IMR-90 (cell line): ENCODE measurements at regions not wholly inside any gene's neighbourhood (a gene's known extent, or its start where the extent isn't known, plus 50 kb on each side); places are given as distances from the start of the nearest gene placed in this dataset.
A peak's percentile ranks its signal among the peaks of the same experiment; 100 is the strongest.

Experiments
- ATAC-seq: fragments of 200-7000 bp; cut with Tn5 transposase; 2 replicates; pipeline ENCODE4 v1.9.1; 2020; ENCODE audit warnings: low read depth, mild to moderate bottlenecking, moderate library complexity
- BruUV-seq: library from RNA; stranded (reverse); fragments of 400-500 nt; replicated peaks from 2 replicates; lab custom pipeline; 2021; lab: Mats Ljungman, UMichigan
- CTCF ChIA-PET: fragments of 300-600 bp; formaldehyde crosslinking; extraction: SDS; loops from one replicate; lab custom pipeline; 2021; ENCODE audit warnings: antibody characterized with exemption; lab: Yijun Ruan, JAX
- POLR2A ChIA-PET: fragments of 300-600 bp; sonication (Branson Sonifier 250); formaldehyde crosslinking; loops from one replicate; lab custom pipeline; 2022; ENCODE audit warnings: antibody characterized with exemption; ENCODE audit not compliant: unreplicated experiment; lab: Charles Lee
- DNase-seq: peaks from one replicate; pipeline ENCODE4 v3.0.0; 2013
- H2AFZ ChIP-seq: replicated peaks from 2 replicates; pipeline ENCODE3; 2013; ENCODE audit warnings: low read length, mild to moderate bottlenecking; ENCODE audit not compliant: poor library complexity
- H2AK5ac ChIP-seq: 2 replicates; pipeline ENCODE4 v1.6.1; 2013; ENCODE audit warnings: low read depth, low read length, inconsistent platforms
- H2AK9ac ChIP-seq: replicated peaks from 2 replicates; pipeline ENCODE3; 2013; ENCODE audit warnings: mild to moderate bottlenecking, low read depth, low read length, moderate library complexity; ENCODE audit not compliant: poor library complexity
- H2BK120ac ChIP-seq: 2 replicates; pipeline ENCODE4 v1.6.1; 2013; ENCODE audit warnings: low read depth, low read length, inconsistent platforms
- H2BK15ac ChIP-seq: 3 replicates; pipeline ENCODE4 v1.6.1; 2013; ENCODE audit warnings: low read depth, low read length, inconsistent platforms
- H2BK20ac ChIP-seq: 2 replicates; pipeline ENCODE4 v1.6.1; 2013; ENCODE audit warnings: low read depth, mild to moderate bottlenecking, inconsistent platforms, low read length, moderate library complexity
- H2BK5ac ChIP-seq: 2 replicates; pipeline ENCODE4 v1.6.1; 2013; ENCODE audit warnings: mild to moderate bottlenecking, low read depth, low read length, inconsistent platforms; ENCODE audit not compliant: poor library complexity, severe bottlenecking
- H3K14ac ChIP-seq: replicated peaks from 2 replicates; pipeline ENCODE4 v1.6.1; 2013; ENCODE audit warnings: low read depth, low read length, inconsistent platforms
- H3K18ac ChIP-seq: 2 replicates; pipeline ENCODE4 v1.6.1; 2013; ENCODE audit warnings: low read depth, low read length, control low read depth
- H3K23ac ChIP-seq: 2 replicates; pipeline ENCODE4 v1.6.1; 2013; ENCODE audit warnings: low read depth, low read length, inconsistent platforms
- H3K27ac ChIP-seq: 2 replicates; pipeline ENCODE4 v1.5.1; 2013; ENCODE audit warnings: mild to moderate bottlenecking, control low read depth, low read length; ENCODE audit not compliant: insufficient read depth
- H3K27me3 ChIP-seq: 2 replicates; pipeline ENCODE4 v1.6.1; 2013; ENCODE audit warnings: low read length; ENCODE audit not compliant: control insufficient read depth, insufficient read depth
- H3K36me3 ChIP-seq: 2 replicates; pipeline ENCODE4 v1.6.1; 2013; ENCODE audit warnings: low read length, mixed read lengths; ENCODE audit not compliant: control insufficient read depth, insufficient read depth
- H3K4ac ChIP-seq: 2 replicates; pipeline ENCODE4 v1.6.1; 2013; ENCODE audit warnings: low read depth, low read length, inconsistent platforms
- H3K4me1 ChIP-seq: 2 replicates; pipeline ENCODE4 v1.6.1; 2013; ENCODE audit warnings: low read length, mixed read lengths; ENCODE audit not compliant: control insufficient read depth, insufficient read depth
- H3K4me2 ChIP-seq: 2 replicates; pipeline ENCODE4 v1.6.1; 2013; ENCODE audit warnings: low read depth, mild to moderate bottlenecking, control low read depth, low read length, moderate library complexity
- H3K4me3 ChIP-seq: 2 replicates; pipeline ENCODE4 v1.5.1; 2013; ENCODE audit warnings: low read depth, mild to moderate bottlenecking, control low read depth, low read length, moderate library complexity; ENCODE audit not compliant: insufficient read depth
- H3K56ac ChIP-seq: 2 replicates; pipeline ENCODE4 v1.6.1; 2013; ENCODE audit warnings: low read length, inconsistent platforms; ENCODE audit not compliant: insufficient read depth; ENCODE audit errors: extremely low read depth
- H3K79me1 ChIP-seq, 2 experiments: 2 replicates each; pipeline ENCODE4 v1.6.1; 2013; ENCODE audit warnings: low read length in 2 of 2, inconsistent platforms in 1 of 2, low read depth in 1 of 2
- H3K9ac ChIP-seq: 2 replicates; pipeline ENCODE4 v1.6.1; 2013; ENCODE audit warnings: low read depth, low read length, control low read depth
- H3K9me1 ChIP-seq: 2 replicates; pipeline ENCODE4 v1.6.1; 2013; ENCODE audit warnings: low read length, inconsistent platforms; ENCODE audit not compliant: insufficient read depth
- H3K9me3 ChIP-seq: 2 replicates; pipeline ENCODE4 v1.6.1; 2013; ENCODE audit warnings: low read length; ENCODE audit not compliant: control insufficient read depth, insufficient read depth
- H4K20me1 ChIP-seq: 2 replicates; pipeline ENCODE4 v1.6.1; 2013; ENCODE audit warnings: low read length, inconsistent platforms; ENCODE audit not compliant: insufficient read depth
- H4K5ac ChIP-seq: 2 replicates; pipeline ENCODE4 v1.6.1; 2013; ENCODE audit warnings: mild to moderate bottlenecking, low read depth, low read length, control low read depth
- H4K8ac ChIP-seq, 2 experiments: 2 replicates each; pipeline ENCODE4 v1.6.1; 2013; ENCODE audit warnings: low read depth in 2 of 2, low read length in 2 of 2, control low read depth in 1 of 2, inconsistent platforms in 1 of 2
- H4K91ac ChIP-seq: 2 replicates; pipeline ENCODE4 v1.6.1; 2013; ENCODE audit warnings: low read depth, low read length, inconsistent platforms; ENCODE audit not compliant: insufficient read depth
- BHLHE40 ChIP-seq: fragments of 150-350 bp; IDR thresholded peaks from 2 replicates; pipeline ENCODE4 v1.6.1; 2016; ENCODE audit warnings: mild to moderate bottlenecking, low read depth, low read length
- CEBPB ChIP-seq: IDR thresholded peaks from 2 replicates; pipeline ENCODE4 v1.6.1; 2012; ENCODE audit warnings: low read depth, low read length, improper control_type of control experiment
- CHD1 ChIP-seq: IDR thresholded peaks from 2 replicates; pipeline ENCODE4 v1.6.1; 2012; ENCODE audit warnings: low read depth, low read length, improper control_type of control experiment
- CTCF ChIP-seq: conservative IDR thresholded peaks from 2 replicates; pipeline ENCODE4 v1.5.1; 2012; ENCODE audit warnings: mild to moderate bottlenecking, low read depth, low read length, improper control_type of control experiment
- ELK1 ChIP-seq: fragments of 150-350 bp; IDR thresholded peaks from 2 replicates; pipeline ENCODE4 v1.6.1; 2016; ENCODE audit warnings: low read depth, mild to moderate bottlenecking, low read length, moderate library complexity, borderline replicate concordance
- FOS ChIP-seq: fragments of 150-350 bp; IDR thresholded peaks from 2 replicates; pipeline ENCODE4 v1.6.1; 2016; ENCODE audit warnings: low read depth, low read length
- MAFK ChIP-seq: IDR thresholded peaks from 2 replicates; pipeline ENCODE4 v1.6.1; 2012; ENCODE audit warnings: low read depth, low read length, improper control_type of control experiment
- MAZ ChIP-seq: IDR thresholded peaks from 2 replicates; pipeline ENCODE4 v1.6.1; 2012; ENCODE audit warnings: low read depth, mild to moderate bottlenecking, low read length, improper control_type of control experiment, moderate library complexity, borderline replicate concordance
- MXI1 ChIP-seq: IDR thresholded peaks from 2 replicates; pipeline ENCODE4 v1.6.1; 2012; ENCODE audit warnings: low read depth, mild to moderate bottlenecking, low read length, moderate library complexity, borderline replicate concordance
- NFE2L2 ChIP-seq: fragments of 150-350 bp; IDR thresholded peaks from 2 replicates; pipeline ENCODE4 v1.6.1; 2016; ENCODE audit warnings: low read depth, mild to moderate bottlenecking, low read length
- POLR2A ChIP-seq: IDR thresholded peaks from 2 replicates; pipeline ENCODE4 v1.6.1; 2012; ENCODE audit warnings: mild to moderate bottlenecking, low read depth, low read length
- RAD21 ChIP-seq: IDR thresholded peaks from 2 replicates; pipeline ENCODE4 v1.6.1; 2012; ENCODE audit warnings: low read length, improper control_type of control experiment
- RCOR1 ChIP-seq: IDR thresholded peaks from 2 replicates; pipeline ENCODE4 v1.6.1; 2012; ENCODE audit warnings: mild to moderate bottlenecking, low read length, improper control_type of control experiment; ENCODE audit not compliant: insufficient replicate concordance
- RFX5 ChIP-seq: IDR thresholded peaks from 2 replicates; pipeline ENCODE4 v1.8.0; 2012; ENCODE audit warnings: low read depth, mild to moderate bottlenecking, low read length, moderate library complexity
- SMC3 ChIP-seq: fragments of 150-350 bp; IDR thresholded peaks from 2 replicates; pipeline ENCODE4 v1.6.1; 2016; ENCODE audit warnings: low read depth, mild to moderate bottlenecking, antibody characterized with exemption, low read length, moderate library complexity
- USF2 ChIP-seq: fragments of 150-350 bp; IDR thresholded peaks from 2 replicates; pipeline ENCODE4 v1.6.1; 2017; ENCODE audit warnings: mild to moderate bottlenecking, antibody characterized with exemption, low read length, low read depth
- WGBS, 2 experiments: methylation state at CpG; one replicate each; pipeline versions ENCODE4 v1.1.5 to v1.1.7; 2013; ENCODE audit warnings: missing lambda C conversion rate in 2 of 2; ENCODE audit not compliant: insufficient read length in 1 of 2; ENCODE audit errors: extremely low coverage in 2 of 2; 5-methylcytosine and 5-hydroxymethylcytosine counted together
- dilution Hi-C: fragments of 300-500 bp; cut with HindIII; formaldehyde crosslinking; loops from one replicate; pipeline ENCODE4 v1.14.3; 2018; ENCODE audit warnings: low sequenced_read_pairs; ENCODE audit not compliant: unreplicated experiment
- in situ Hi-C: fragments of 300-500 bp; cut with MboI; formaldehyde crosslinking; loops from 3 replicates; pipeline ENCODE4 v1.14.3; 2019; ENCODE audit warnings: low sequenced_read_pairs, inconsistent platforms, mixed read lengths
- intact Hi-C: fragments of 100-400 bp; cut with micrococcal nuclease; formaldehyde crosslinking; loops from 2 replicates; pipeline ENCODE4 v1.10.0; 2022

- Histone ChIP-seq H3K79me1 (no peaks in the 10 kb centered on the region), H3K36me3 (no peaks in the 10 kb centered on the region), H4K20me1 (no peaks in the 10 kb centered on the region), H2AK9ac (no peak overlapping the region), H2AFZ (no peak overlapping the region), H4K8ac (peak overlapping the region; percentile 61 to 87), H4K91ac (peak overlapping the region; percentile 93), H2BK20ac (peak overlapping the region; percentile 98), H4K5ac (peak overlapping the region; percentile 97), H3K4me3 (no peak overlapping the region), H3K27me3 (no peaks in the 10 kb centered on the region), H3K23ac (peak overlapping the region; percentile 81), H3K4me2 (no peak overlapping the region), H3K56ac (peak overlapping the region; percentile 39), H3K18ac (peak overlapping the region; percentile 98), H3K4ac (peak overlapping the region; percentile 99), H3K27ac (peak overlapping the region; percentile 66), H3K9me1 (peaks cover 30% of the 10 kb centered on the region), H3K14ac (peak overlapping the region; percentile 97), H3K4me1 (peaks cover 31% of the 10 kb centered on the region), H3K9me3 (no peaks in the 10 kb centered on the region), H3K9ac (peak overlapping the region; percentile 42; the same call in 1 of the 2 replicates), H2BK120ac (peak overlapping the region; percentile 95), H2BK15ac (peak overlapping the region; percentile 94; the same call in 2 of the 3 replicates), H2AK5ac (peak overlapping the region; percentile 59), H2BK5ac (peak overlapping the region; percentile 82)
- in situ Hi-C loops = no loop called here
- WGBS, 2 experiments = no CpG with 5 or more reads among the region's 1 CpG
- POLR2A ChIA-PET = no interaction called here
- no TSS peak for BruUV-seq
- DNase-seq (peak; percentile 47), ATAC-seq (peak; percentile 2; the same call in 1 of the 2 replicates)
- TF ChIP-seq MAFK = no peak
- TF ChIP-seq RAD21 = no peak
- no peak for TF ChIP-seq FOS
- no peak for TF ChIP-seq MXI1
- TF ChIP-seq CEBPB = no peak
- no peak for TF ChIP-seq MAZ
- no peak for TF ChIP-seq POLR2A
- no peak for TF ChIP-seq SMC3
- no peak for TF ChIP-seq RCOR1
- TF ChIP-seq BHLHE40 = no peak
- TF ChIP-seq CHD1 = no peak
- TF ChIP-seq NFE2L2 = no peak
- no peak for TF ChIP-seq CTCF
- TF ChIP-seq ELK1 = no peak
- TF ChIP-seq RFX5 = no peak
- no peak for TF ChIP-seq USF2
- CTCF ChIA-PET = no interaction called here
- intact Hi-C loops = no loop called here
- dilution Hi-C loops = no loop called here
These were observed 148.1 kb downstream of the ACTBL2 start for GRCh38 chr5:57334475-57334874.
